H1 (cell line): ENCODE measurements at regions not wholly inside any gene's neighbourhood (a gene's known extent, or its start where the extent isn't known, plus 50 kb on each side); places are given as distances from the start of the nearest gene placed in this dataset.

Experiments
- ATF2 ChIP-seq: IDR thresholded peaks from 2 replicates; pipeline ENCODE4 v1.6.1; 2012; ENCODE audit warnings: low read length, inconsistent platforms
- HDAC2 ChIP-seq, 2 experiments: fragments of 300-600 bp in 1 of 2; sonication (generic) in 1 of 2; IDR thresholded peaks; 2 replicates each; pipeline ENCODE4 v1.6.1; 2011 to 2012; ENCODE audit warnings: low read depth in 2 of 2, low read length in 2 of 2, mild to moderate bottlenecking in 2 of 2, moderate library complexity in 2 of 2, borderline replicate concordance in 1 of 2, inconsistent platforms in 1 of 2
- KDM1A ChIP-seq: fragments of 200-600, 300-600 bp; sonication (generic); IDR thresholded peaks from 2 replicates; pipeline ENCODE4 v1.7.1; 2016; ENCODE audit warnings: mild to moderate bottlenecking, low read length, borderline replicate concordance
- KDM5A ChIP-seq: fragments of 200-600 bp; IDR thresholded peaks from 2 replicates; pipeline ENCODE4 v1.7.1; 2012; ENCODE audit warnings: mild to moderate bottlenecking, low read length, inconsistent platforms, mixed read lengths
- POLR2AphosphoS5 ChIP-seq: IDR thresholded peaks from 2 replicates; pipeline ENCODE4 v1.6.1; 2011; ENCODE audit warnings: low read depth, low read length

DNA sequence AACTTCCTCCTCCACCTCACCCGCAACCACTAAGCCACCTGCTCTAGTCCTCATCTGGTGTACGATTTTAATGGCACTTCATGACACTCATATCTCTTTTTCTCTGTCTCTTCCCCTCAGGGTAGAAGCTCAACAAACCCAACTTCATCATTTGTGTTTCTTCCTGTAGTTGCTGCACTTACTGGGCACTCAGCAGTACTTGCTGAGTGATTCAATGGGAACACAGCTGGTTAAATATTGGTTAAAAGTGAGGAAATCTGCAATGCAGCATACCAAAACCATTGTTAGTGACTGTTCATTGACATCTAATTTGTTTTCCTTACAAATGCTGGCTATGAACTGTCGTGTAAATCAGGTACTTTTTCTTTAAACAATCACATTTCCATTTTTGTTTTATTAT is 541.1 kb upstream of the PRMT6 start (continued):
- TF ChIP-seq HDAC2 (IDR thresholded peaks at IDR 0.05; ENCODE audit: borderline replicate concordance in 1 of 2, low read depth in 2 of 2, low read length in 2 of 2) = no peak
- no peak for TF ChIP-seq POLR2AphosphoS5
- TF ChIP-seq KDM1A = no peak
- no peak for TF ChIP-seq KDM5A
- no peak for TF ChIP-seq ATF2
